HG02973 (cell line): ENCODE measurements at regions not wholly inside any gene's neighbourhood (a gene's known extent, or its start where the extent isn't known, plus 50 kb on each side); places are given as distances from the start of the nearest gene placed in this dataset.
"Not testable (repeated sequence)": the region's sequence is repeated elsewhere in the genome, so short reads cannot be mapped to it uniquely, and the experiment has no call there.

Experiments used
- ATAC-seq: cut with Tn5 transposase; IDR thresholded peaks from one replicate; pipeline ENCODE4 v1.9.1; 2021; ENCODE audit warnings: moderate library complexity; ENCODE audit not compliant: unreplicated experiment

- ATAC-seq, result no peak
Measured at GRCh38 chr12:113727651-113728061, 238.5 kb downstream of the RBM19 start.

- ATAC-seq, result no peak
Measured at GRCh38 chr12:113726254-113726819, 239.8 kb downstream of the RBM19 start.

- no peak for ATAC-seq
Measured at GRCh38 chr12:113725557-113725876, 240.6 kb downstream of the RBM19 start.

- ATAC-seq, result no peak
Measured at GRCh38 chr12:113724794-113725556, 241.2 kb downstream of the RBM19 start.

DNA sequence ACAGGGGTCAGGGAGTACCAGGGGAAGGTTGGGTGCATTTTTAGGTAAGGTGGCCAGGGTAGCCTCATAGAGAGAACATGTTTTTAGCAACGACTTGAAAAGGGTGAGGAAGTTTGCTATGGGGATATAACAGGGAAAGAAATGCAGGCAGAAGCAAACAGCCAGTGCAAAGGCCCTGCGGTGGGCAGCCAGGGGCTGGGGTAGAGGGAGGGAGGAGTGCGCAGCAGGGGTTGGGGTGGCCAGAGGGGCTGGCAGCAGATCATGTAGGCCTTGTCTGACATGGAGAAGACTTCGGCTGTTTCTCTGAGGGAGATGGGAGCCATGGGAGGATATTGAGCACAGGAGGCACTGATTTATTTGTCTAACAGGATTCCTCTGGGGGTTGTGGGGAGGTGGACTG lies 242.5 kb downstream of the RBM19 start:
- ATAC-seq, result no peak

GRCh38 chr12:113722747-113723146 lies 243.4 kb downstream of the RBM19 start:
- ATAC-seq, result no peak

GRCh38 chr12:113720629-113721028 lies 245.5 kb downstream of the RBM19 start:
- ATAC-seq, result no peak

GRCh38 chr12:113719911-113720591 lies 246.1 kb downstream of the RBM19 start:
- no peak for ATAC-seq

GRCh38 chr12:113713156-113713555 lies 241.5 kb upstream of the LHX5 start:
- no peak for ATAC-seq

DNA sequence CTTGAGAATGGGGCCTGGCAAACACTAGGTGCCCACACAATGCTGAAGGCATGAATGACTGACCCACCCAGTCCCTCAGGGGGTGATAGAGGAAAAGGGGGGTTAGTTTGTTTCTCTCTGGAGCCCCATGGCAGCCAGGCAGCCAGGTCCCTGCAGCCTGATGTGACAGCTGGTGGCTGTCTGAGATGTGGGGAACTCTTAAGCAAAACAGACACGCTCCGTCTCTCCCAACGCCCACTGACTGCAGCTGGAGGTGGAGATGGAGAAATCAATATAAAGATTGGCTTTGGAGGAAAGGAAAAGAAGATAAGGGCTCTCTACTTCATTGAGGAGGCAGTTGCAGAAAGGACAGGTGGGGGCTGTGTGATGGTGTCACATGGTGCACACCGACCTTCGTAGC lies 240.8 kb upstream of the LHX5 start:
- ATAC-seq, result no peak

DNA sequence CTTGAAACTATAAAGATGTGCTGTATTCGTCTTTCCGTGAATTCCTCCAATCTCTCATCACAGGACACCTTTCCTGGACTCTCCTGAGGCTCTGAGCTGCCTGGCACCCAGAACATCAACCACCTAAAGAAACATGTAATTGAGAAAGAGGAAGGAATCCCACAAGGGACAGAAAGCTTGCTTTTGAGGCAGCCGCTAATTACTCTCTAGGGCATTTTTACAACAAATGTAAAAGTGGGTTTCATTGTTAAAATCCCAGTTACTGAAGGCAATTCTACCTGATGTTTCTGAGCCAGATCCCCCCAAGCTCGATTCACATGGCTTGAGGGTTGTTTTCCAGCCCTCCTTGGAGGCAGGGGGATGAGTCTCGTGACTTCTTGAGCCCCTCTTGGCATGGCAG lies 238.5 kb upstream of the LHX5 start:
- ATAC-seq, result no peak

GRCh38 chr12:113709456-113709855 lies 237.8 kb upstream of the LHX5 start:
- ATAC-seq, result no peak

GRCh38 chr12:113702836-113703235 lies 231.2 kb upstream of the LHX5 start:
- no peak for ATAC-seq

GRCh38 chr12:113702276-113702675 lies 230.6 kb upstream of the LHX5 start:
- no peak for ATAC-seq

DNA sequence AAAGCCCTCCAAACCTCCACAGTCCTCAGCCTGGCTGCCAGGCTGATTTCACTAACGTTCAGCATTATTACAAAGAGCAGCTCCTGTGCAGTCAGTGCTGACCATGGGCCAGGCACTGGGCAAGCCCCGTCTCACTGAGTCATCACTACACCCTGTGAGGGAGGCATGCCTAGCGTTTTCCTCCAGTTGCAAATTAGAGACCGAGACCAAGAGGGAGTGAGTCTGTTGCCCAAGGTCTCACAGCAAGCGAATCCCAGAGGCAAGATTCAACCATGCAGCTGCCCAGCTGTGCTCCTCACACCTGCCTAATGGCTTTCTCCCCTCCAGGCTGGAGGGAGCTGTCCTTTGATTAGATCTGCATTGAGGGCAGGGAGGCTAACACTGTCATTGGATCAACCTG lies 229.3 kb upstream of the LHX5 start:
- no peak for ATAC-seq

GRCh38 chr12:113699984-113700383 lies 228.3 kb upstream of the LHX5 start:
- not testable (repeated sequence) for ATAC-seq

DNA sequence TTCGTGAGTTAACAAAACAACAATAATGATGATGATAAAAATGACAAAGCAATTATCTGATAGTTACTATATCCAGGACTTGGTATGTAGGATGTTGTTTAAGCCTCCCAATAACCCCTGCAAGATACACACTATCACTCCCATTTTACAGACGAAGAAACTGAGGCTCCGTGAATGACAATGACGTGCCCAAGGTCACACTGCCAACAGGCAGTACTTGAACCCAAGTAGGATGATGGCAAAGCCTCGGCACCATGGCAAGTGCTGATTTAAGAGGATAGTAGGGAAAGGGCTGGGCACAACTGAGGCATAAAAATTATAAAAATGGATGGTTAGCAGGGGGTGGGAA lies 226.8 kb upstream of the LHX5 start:
- no peak for ATAC-seq

- no peak for ATAC-seq
Measured at GRCh38 chr12:113697651-113698509, 226.2 kb upstream of the LHX5 start.

GRCh38 chr12:113697104-113697503 lies 225.4 kb upstream of the LHX5 start:
- ATAC-seq, result no peak

DNA sequence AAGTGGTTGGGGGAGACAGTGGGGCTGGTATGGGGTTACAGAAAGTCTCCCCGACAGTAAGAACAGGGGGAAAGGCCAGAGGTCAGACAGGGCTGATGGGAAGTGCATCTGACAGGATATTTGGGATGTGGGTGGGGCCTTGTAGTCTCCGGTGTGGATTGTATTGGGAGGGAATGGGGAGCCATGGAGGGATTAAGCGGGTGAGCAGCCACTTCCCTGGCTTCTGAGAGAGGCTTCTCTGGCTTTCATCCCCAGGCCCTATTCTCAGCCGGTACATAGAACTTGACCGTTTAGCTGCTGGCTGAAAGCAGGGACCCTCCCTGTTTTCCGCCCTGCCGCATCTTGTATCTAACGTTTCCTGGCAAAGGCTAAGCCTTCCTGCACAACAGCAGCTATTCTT lies 222.0 kb upstream of the LHX5 start:
- ATAC-seq, result no peak

DNA sequence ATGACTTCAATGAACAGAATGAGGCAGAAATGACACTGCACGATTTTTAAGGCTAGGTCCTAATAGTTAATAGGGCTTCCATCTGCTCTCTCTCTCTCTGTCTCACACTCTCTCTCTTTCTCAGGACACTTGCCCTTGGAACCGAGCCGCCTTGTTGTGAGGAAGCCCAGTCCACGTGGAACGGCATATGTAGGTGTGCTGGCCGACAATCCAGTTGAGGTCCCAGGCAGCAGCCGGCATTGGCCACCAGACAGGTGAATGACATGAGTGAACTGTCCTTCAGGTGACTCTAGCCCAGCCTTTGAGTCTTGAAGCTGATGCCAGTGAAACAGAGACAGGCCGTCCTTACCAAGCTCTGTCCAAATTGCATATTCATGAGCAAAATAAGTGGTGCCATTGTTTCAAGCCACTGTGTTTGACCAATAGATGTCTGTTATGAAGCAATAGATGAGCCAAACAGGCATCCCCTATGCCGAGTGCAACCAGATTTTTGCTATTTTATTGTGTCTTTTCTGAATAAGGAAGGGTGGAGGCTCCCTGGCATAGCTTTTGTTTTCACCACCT lies 217.5 kb upstream of the LHX5 start:
- ATAC-seq, result no peak
